Iris pigment epithelial cell (primary cell): ENCODE measurements at regions not wholly inside any gene's neighbourhood (a gene's known extent, or its start where the extent isn't known, plus 50 kb on each side); places are given as distances from the start of the nearest gene placed in this dataset.
A peak's percentile ranks its signal among the peaks of the same experiment; 100 is the strongest.
"Not testable (repeated sequence)": the region's sequence is repeated elsewhere in the genome, so short reads cannot be mapped to it uniquely, and the experiment has no call there.

Experiments used
- DNase-seq: peaks from one replicate; pipeline ENCODE4 v3.0.0-alpha.2; 2011; ENCODE audit warnings: low read depth

DNA sequence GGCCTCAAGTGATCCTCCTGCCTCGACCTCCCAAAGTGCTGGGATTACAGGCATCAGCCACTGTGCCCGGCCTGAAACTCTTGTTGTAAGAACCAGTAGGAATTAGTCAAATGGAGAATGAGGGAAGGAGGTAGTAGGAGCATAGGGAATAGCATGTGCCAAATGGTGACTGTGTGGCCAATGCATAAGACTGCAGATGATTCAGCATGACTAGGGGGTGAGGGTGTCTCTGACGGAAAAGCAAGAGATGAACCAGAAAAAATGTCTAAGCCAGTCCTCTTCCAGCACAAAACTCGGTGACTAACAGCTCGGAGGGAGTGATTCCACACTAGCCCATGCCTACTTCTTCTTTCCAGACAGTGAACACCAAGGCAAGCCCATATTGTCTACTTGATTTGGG lies 58.2 kb upstream of the DUSP21 start:
- peak; percentile 69 for DNase-seq

- DNase-seq, result no peak
These were observed 59.6 kb upstream of the DUSP21 start for GRCh38 chrX:44784241-44784640.

DNA sequence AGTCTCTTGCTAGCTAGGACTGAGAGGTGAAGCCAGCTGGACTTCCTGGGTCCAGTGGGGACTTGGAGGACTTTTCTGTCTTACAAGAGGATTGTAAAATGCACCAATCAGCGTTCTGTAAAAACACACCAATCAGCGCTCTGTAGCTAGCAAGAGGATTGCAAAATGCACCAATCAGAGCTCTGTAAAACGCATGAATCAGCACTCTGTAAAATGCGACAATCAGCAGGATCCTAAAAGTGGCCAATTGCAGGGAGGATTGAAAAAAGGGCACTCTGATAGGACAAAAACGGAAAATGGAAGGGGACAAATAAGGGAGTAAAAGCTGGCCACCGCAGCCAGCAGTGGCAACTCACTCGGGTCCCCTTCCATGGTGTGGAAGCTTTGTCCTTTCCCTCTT lies 65.6 kb upstream of the DUSP21 start:
- no peak for DNase-seq

- DNase-seq, result no peak
These were observed 68.1 kb upstream of the DUSP21 start for GRCh38 chrX:44775726-44776125.

DNA sequence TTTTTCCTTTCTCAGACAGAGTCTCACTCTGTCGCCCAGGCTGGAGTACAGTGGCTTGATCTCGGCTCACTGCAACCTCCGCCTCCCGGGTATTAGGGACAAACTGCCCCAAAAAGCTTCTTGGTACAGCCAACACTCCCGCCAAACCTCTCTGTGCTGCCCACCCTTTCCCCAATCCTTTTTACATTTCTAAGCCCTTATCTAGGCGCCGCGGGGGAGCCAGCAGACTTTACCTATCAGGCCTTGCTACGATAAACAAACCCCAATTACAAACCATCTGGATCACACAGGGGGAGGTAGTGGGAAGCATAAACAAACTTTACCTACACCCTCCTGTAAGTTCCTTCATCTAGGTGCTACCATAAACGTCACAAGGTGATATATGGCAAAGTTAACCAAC lies 69.8 kb upstream of the DUSP21 start:
- DNase-seq, result not testable (repeated sequence)

- no peak for DNase-seq
These were observed 73.7 kb upstream of the DUSP21 start for GRCh38 chrX:44770121-44770520.

GRCh38 chrX:44767308-44767707 lies 76.5 kb upstream of the DUSP21 start:
- no peak for DNase-seq

- peak; percentile 57 for DNase-seq
These were observed 78.3 kb upstream of the DUSP21 start for GRCh38 chrX:44765556-44765955.

GRCh38 chrX:44747969-44748368 lies 95.9 kb upstream of the DUSP21 start:
- peak; percentile 31 for DNase-seq

- no peak for DNase-seq
These were observed 96.5 kb upstream of the DUSP21 start for GRCh38 chrX:44747317-44747716.

DNA sequence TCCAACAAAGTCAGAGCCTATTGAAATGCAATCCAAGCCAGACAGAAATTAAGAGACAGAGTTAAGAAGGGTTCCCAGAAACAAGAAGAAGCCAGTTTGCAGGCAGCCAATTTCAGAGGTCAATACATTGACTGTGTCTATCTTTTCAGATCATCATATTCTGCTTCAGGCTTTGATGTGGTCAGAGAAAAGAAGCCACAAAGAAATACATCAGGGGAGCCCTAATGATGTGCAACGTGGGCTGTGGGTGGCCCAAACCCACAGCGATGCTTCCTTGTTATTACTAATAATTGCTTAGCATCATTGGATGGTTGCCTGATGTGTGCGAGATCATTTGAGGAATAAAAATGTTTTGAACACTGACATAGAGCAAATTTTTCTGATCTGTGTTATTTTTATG lies 99.0 kb upstream of the DUSP21 start:
- DNase-seq, result no peak

GRCh38 chrX:44742480-44743155 lies 101.2 kb upstream of the DUSP21 start:
- DNase-seq, result no peak

DNA sequence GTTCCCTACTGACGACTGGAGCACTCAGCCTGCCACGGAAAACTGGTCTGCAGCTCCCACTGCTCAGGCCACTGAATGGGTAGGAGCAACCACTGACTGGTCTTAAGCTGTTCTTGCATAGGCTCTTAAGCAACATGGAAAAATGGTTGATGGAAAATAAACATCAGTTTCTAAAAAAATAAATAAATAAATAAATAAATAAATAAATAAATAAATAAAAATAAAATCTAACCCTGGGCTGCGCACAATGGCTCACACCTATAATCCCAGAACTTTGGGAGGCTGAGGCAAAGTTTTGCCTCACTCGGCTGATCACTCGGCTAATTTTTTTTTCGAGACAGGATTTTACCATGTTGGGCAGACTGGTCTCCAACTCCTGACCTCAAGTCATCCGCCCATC lies 102.0 kb upstream of the DUSP21 start:
- DNase-seq, result not testable (repeated sequence)

GRCh38 chrX:44741458-44741857 lies 102.4 kb upstream of the DUSP21 start:
- DNase-seq, result not testable (repeated sequence)

DNA sequence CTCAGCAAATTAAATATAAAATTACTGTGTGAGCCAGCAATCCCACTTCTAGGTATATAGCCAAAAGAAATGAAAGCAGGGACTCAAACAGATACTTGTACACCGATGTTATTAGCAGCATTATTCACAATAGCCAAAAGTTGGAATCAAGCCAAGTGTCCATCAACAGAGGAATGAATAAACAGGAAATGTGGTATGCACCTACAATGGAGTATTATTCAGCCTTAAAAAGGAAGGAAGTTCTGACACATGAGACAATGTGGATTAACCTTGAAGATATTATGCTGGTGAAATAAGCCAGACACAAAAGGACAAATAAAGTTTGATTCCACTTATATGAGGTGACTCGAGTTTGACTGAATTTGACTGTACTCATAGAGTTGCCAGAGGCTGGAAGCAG lies 108.3 kb upstream of the DUSP21 start:
- DNase-seq, result no peak

DNA sequence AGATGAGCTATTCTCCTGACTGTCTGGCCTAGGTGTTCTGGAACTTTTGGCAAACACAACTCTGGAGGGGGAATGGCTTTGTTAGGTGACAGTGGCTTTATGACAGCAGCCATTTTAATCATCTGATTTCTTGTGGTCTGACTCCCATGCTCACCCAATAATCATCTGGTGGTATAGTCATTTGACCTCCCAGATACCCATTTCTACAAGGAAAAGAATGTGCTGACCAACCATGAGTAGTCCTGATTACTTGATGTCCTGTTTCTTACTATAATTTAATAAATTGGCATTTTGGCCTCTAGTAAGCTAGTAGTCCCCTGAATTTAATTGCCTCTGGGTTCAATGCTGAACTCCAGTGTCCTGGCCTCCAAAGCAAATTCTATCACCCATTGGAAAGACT lies 109.9 kb upstream of the DUSP21 start:
- peak; percentile 1 for DNase-seq

GRCh38 chrX:44731160-44731559 lies 112.7 kb upstream of the DUSP21 start:
- DNase-seq, result peak; percentile 14

GRCh38 chrX:44723426-44723825 lies 120.4 kb upstream of the DUSP21 start:
- no peak for DNase-seq

DNA sequence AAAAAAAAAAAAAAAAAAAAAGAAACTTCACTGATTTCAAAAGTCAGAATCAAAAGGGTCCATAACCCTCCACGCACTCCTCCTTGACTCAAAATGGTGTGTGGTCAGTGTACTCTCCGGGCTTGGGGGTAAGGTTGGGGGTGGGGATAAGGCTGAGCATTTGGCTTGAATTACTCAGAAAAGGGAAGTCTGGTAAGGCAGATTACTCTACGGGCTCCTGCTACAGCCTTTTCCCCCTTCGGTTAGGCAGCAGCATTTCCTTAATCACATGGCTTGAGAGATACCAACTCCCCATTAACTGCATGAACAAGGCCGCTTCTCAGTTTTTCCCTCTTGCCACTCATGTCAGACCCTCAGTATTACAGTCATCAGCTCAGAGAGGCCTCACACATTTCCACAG lies 135.4 kb upstream of the DUSP21 start:
- no peak for DNase-seq

DNA sequence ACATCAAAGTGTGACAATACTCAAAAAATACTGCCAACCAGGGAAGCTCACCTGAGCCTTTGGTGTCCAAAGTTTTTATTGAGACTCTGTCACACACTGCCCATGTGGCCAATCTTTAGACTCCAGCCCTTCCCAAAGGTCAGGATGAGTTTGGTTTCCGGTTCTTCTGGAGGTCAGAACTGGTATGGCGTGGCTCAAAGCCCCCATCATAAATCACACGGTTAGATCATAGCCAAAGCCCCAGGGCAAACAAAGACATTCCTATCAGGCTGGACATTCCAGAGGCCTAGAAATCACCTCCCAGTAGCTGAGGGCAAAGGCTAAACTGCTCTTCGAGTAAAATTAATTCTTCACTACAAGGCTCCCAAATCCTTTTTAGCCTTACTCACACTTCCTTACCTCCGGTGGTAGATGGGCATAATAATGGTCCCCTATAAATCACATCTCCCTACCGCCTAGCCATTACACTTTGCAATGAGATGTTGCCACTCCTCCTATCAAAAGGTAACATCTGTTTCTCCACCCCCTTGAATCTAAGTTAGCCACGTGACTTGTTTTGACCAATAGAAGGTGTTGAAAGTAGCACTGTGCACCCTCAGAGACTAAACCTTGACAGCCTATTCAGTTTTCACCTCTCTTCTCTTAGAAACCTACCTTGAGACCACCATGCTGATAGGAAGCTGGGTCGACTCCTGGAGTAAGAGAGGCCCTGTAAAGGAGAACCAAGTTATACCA lies 137.8 kb upstream of the DUSP21 start:
- no peak for DNase-seq

GRCh38 chrX:44698357-44698756 lies 145.5 kb upstream of the DUSP21 start:
- no peak for DNase-seq

GRCh38 chrX:44693255-44693654 lies 150.6 kb upstream of the DUSP21 start:
- no peak for DNase-seq

DNA sequence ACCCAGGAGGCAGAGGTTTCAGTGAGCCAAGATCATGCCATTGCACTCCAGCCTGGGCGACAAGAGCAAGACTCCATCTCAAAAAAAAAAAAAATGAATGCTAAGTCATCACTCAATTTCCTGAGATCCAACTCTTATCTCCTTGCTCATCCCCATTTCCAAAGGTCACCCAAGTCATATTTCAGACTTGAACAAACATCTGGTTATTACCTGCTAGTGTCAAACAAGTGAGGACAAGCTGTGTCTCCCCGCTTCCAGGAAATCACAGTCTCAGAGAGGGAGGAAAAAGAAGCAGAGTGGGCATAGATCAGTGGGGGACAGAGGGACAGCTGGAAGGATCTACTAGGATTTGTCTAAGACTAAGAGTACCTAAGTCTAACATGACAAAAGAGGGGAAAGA lies 147.5 kb upstream of the FUNDC1 start:
- DNase-seq, result no peak
